GM18507 (cell line): ENCODE measurements at regions not wholly inside any gene's neighbourhood (a gene's known extent, or its start where the extent isn't known, plus 50 kb on each side); places are given as distances from the start of the nearest gene placed in this dataset.
"Not testable (repeated sequence)": the region's sequence is repeated elsewhere in the genome, so short reads cannot be mapped to it uniquely, and the experiment has no call there.

Experiments used
- DNase-seq: peaks from one replicate; pipeline ENCODE4 v3.0.0; 2011; ENCODE audit warnings: low read depth; ENCODE audit not compliant: insufficient read length; ENCODE audit errors: extremely low spot score
- FAIRE-seq: peaks from 2 replicates; lab custom pipeline; 2011; peaks lifted over from hg19 to GRCh38; lab: Jason Lieb, UNC

DNA sequence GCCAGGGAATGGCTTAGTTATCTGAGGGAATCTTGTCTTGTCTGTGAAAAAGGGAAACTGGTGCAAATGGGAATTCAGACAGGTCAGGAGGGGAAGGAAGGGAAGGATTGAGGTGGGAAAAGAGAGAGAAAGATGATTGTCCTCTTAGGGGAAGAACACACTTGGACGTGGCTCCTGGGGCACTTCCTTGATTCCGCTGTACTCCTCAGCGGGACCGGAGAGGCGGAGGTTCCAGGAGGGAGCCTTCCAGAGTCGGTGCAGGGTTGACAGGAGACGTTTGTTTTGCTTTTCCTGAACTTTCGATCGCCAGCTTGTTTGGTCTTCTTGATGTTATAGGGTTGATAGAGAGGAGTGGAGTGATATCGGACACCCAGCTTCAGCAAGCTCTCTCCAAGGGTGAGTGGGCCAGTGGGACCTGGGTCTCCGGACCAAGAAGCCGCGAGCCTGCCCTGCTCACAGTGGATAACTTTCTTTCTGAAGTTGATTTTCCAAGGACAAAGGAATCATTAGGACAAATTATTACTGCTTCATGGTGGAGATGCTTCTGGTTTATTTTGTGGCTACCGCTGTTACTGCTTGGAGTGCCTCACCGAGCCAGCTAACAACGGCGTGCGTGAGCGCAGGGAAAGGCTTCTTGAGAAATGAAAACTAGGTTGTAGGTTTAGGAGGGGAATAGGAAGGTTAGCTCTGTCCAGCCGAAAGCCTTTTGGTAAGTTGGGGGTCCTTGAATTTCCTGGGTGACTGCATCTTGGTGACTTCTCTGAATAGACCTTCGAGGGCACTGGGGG, 52.4 kb upstream of the APOD start:
- DNase-seq, FAIRE-seq: not testable (repeated sequence)

- not testable (repeated sequence) for DNase-seq, FAIRE-seq
Observed at GRCh38 chr3:195635262-195635873, 51.6 kb upstream of the APOD start.

DNA sequence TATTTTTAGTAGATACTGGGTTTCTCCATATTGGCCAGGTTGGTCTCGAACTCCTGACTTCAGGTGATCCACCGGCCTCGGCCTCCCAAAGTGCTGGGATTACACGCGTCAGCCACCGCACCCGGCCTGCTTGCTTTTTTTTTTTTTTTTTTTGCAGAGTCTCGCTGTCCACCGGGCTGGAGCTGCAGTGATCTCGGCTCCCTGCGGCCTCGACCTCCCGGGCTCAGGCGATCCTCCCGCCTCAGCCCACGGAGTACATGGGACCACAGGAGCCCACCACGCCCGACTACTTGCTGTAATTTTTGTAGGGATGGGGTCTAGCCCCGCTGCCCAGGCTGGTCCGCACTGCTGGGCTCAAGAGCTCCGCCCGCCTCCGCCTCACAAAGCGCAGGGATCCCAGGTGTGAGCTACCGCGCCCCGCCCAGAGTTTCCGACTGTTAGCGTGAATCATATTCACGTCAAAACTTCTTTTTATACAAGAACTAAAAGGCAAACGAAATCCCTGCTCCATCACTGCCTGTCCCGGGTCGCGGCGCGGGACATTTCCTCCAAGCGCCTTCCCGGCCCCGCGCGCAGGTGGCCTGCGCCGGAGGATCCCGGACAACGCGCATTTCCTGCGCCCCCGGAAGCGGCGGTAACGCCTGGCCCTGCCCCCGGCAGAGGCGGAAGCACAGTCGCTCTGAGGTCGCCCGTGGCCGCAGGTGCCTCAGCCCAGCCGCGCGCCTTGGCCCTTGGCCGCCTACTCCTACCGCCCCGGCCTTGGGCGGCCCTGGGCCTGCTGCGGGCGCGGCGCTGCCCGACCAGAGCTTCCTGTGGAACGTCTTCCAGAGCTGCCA, 50.9 kb upstream of the APOD start:
- peak; percentile 69 for FAIRE-seq
- DNase-seq: not testable (repeated sequence)
